ENCODE measurements at regions not wholly inside any gene's neighbourhood (a gene's known extent, or its start where the extent isn't known, plus 50 kb on each side); places are given as distances from the start of the nearest gene placed in this dataset.

DNA sequence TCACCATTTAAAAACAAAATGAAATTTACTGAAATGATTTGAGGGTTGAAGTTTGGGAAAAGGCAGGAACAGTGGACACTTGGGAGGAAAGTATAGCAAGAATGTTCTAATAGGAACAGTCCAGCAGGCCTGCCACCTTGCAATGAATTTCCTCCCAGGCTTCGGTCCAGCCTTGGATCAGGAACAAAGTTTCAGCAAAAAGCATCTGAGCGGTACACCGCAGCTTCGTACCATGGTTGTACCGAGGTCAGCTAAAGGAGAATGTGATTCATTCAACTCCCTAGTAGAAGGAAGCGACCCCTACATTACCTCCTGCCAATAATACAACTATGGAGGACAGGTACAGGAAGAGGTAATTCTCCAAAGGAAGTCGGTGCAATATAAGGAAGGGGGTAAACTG, 111.4 kb downstream of the ENC1 start:
- H3K4me1 ChIP-seq (ENCODE audit: control insufficient read depth in 1 of 2, insufficient read depth in 2 of 2, low read length in 2 of 2): no peaks in the 10 kb centered on the region
- H3K36me3 ChIP-seq (ENCODE audit: control insufficient read depth in 1 of 2, insufficient read depth in 2 of 2, low read length in 2 of 2): no peaks in the 10 kb centered on the region
- H3K9ac ChIP-seq (ENCODE audit: low read length): no peak overlapping the region
- CTCF ChIA-PET: no interaction called here
- H4K20me1 ChIP-seq (ENCODE audit: insufficient read depth): no peaks in the 10 kb centered on the region
- POLR2A ChIA-PET: no interaction called here
- RAD21 ChIA-PET (ENCODE audit: low non-redundant PET in 1 of 2, low total read pairs in 2 of 2, uncharacterized antibody in 2 of 2, unreplicated experiment in 2 of 2): no interaction called here
- no peak overlapping the region for H3K27ac ChIP-seq (ENCODE audit: low read depth, low read length)
- TF ChIP-seq ZFX (IDR thresholded peaks at IDR 0.05): no peak
- TF ChIP-seq, protein P1, sequence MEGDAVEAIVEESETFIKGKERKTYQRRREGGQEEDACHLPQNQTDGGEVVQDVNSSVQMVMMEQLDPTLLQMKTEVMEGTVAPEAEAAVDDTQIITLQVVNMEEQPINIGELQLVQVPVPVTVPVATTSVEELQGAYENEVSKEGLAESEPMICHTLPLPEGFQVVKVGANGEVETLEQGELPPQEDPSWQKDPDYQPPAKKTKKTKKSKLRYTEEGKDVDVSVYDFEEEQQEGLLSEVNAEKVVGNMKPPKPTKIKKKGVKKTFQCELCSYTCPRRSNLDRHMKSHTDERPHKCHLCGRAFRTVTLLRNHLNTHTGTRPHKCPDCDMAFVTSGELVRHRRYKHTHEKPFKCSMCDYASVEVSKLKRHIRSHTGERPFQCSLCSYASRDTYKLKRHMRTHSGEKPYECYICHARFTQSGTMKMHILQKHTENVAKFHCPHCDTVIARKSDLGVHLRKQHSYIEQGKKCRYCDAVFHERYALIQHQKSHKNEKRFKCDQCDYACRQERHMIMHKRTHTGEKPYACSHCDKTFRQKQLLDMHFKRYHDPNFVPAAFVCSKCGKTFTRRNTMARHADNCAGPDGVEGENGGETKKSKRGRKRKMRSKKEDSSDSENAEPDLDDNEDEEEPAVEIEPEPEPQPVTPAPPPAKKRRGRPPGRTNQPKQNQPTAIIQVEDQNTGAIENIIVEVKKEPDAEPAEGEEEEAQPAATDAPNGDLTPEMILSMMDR (IDR thresholded peaks at IDR 0.05 in 2 of 3, conservative IDR thresholded peaks at IDR 0.05 in 1 of 3; ENCODE audit: borderline replicate concordance in 1 of 3, insufficient read depth in 1 of 3, low read depth in 2 of 3, low read length in 2 of 3): no peak
- no peak for TF ChIP-seq POLR2AphosphoS5 (IDR thresholded peaks at IDR 0.05; ENCODE audit: low read depth, low read length)
- TF ChIP-seq JUND (IDR thresholded peaks at IDR 0.05): no peak
- TF ChIP-seq TCF7L2 (IDR thresholded peaks at IDR 0.05; ENCODE audit: borderline replicate concordance, extremely low read depth, insufficient read depth, insufficient read length): no peak
- TF ChIP-seq, protein P2, sequence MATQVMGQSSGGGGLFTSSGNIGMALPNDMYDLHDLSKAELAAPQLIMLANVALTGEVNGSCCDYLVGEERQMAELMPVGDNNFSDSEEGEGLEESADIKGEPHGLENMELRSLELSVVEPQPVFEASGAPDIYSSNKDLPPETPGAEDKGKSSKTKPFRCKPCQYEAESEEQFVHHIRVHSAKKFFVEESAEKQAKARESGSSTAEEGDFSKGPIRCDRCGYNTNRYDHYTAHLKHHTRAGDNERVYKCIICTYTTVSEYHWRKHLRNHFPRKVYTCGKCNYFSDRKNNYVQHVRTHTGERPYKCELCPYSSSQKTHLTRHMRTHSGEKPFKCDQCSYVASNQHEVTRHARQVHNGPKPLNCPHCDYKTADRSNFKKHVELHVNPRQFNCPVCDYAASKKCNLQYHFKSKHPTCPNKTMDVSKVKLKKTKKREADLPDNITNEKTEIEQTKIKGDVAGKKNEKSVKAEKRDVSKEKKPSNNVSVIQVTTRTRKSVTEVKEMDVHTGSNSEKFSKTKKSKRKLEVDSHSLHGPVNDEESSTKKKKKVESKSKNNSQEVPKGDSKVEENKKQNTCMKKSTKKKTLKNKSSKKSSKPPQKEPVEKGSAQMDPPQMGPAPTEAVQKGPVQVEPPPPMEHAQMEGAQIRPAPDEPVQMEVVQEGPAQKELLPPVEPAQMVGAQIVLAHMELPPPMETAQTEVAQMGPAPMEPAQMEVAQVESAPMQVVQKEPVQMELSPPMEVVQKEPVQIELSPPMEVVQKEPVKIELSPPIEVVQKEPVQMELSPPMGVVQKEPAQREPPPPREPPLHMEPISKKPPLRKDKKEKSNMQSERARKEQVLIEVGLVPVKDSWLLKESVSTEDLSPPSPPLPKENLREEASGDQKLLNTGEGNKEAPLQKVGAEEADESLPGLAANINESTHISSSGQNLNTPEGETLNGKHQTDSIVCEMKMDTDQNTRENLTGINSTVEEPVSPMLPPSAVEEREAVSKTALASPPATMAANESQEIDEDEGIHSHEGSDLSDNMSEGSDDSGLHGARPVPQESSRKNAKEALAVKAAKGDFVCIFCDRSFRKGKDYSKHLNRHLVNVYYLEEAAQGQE (IDR thresholded peaks at IDR 0.05; ENCODE audit: low read depth): no peak
- TF ChIP-seq, protein P3, sequence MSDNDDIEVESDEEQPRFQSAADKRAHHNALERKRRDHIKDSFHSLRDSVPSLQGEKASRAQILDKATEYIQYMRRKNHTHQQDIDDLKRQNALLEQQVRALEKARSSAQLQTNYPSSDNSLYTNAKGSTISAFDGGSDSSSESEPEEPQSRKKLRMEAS (IDR thresholded peaks at IDR 0.05): no peak
- TF ChIP-seq, protein P4, sequence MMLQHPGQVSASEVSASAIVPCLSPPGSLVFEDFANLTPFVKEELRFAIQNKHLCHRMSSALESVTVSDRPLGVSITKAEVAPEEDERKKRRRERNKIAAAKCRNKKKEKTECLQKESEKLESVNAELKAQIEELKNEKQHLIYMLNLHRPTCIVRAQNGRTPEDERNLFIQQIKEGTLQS (IDR thresholded peaks at IDR 0.05): no peak
- TF ChIP-seq, protein P5, sequence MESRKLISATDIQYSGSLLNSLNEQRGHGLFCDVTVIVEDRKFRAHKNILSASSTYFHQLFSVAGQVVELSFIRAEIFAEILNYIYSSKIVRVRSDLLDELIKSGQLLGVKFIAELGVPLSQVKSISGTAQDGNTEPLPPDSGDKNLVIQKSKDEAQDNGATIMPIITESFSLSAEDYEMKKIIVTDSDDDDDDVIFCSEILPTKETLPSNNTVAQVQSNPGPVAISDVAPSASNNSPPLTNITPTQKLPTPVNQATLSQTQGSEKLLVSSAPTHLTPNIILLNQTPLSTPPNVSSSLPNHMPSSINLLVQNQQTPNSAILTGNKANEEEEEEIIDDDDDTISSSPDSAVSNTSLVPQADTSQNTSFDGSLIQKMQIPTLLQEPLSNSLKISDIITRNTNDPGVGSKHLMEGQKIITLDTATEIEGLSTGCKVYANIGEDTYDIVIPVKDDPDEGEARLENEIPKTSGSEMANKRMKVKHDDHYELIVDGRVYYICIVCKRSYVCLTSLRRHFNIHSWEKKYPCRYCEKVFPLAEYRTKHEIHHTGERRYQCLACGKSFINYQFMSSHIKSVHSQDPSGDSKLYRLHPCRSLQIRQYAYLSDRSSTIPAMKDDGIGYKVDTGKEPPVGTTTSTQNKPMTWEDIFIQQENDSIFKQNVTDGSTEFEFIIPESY (IDR thresholded peaks at IDR 0.05; ENCODE audit: extremely low read depth, insufficient replicate concordance, low read length): no peak
- TF ChIP-seq EZH2 (IDR thresholded peaks at IDR 0.05): no peak
- no peak for TF ChIP-seq SRF (IDR thresholded peaks at IDR 0.05; ENCODE audit: low read depth)
- TF ChIP-seq POLR2A (IDR thresholded peaks at IDR 0.05; ENCODE audit: borderline replicate concordance, extremely low read depth, insufficient read depth, insufficient read length): no peak
- TF ChIP-seq CEBPB (IDR thresholded peaks at IDR 0.05; ENCODE audit: low read depth): no peak
- intact Hi-C loops (cut with micrococcal nuclease): no loop called here
- H3K27me3 ChIP-seq (ENCODE audit: insufficient read depth, low read length): no peaks in the 10 kb centered on the region
- no peak overlapping the region for H2AFZ ChIP-seq (ENCODE audit: low read depth, low read length, poor library complexity, severe bottlenecking)
- no TSS peak for BruUV-seq (replicated peaks)
- H3K4me2 ChIP-seq (ENCODE audit: low read length): no peak overlapping the region
- no peak overlapping the region for H3K4me3 ChIP-seq (replicated peaks in 1 of 2; ENCODE audit: low read depth in 1 of 2, low read length in 2 of 2)
- H3K9me2 ChIP-seq (ENCODE audit: insufficient read depth): no peaks in the 10 kb centered on the region
- ATAC-seq: no peak
- peaks cover 0 to 8% of the 10 kb centered on the region in 2 experiments; a peak in 1 of 4 replicates for H3K9me3 ChIP-seq (ENCODE audit: control insufficient read depth in 1 of 2, insufficient read depth in 1 of 2, low read depth in 1 of 2, low read length in 2 of 2)
- DNase-seq (ENCODE audit: low read depth, low spot score): no peak
- no peaks in the 10 kb centered on the region for H3K79me2 ChIP-seq (ENCODE audit: insufficient read depth, low read length)
